ENCODE measurements at regions not wholly inside any gene's neighbourhood (a gene's known extent, or its start where the extent isn't known, plus 50 kb on each side); places are given as distances from the start of the nearest gene placed in this dataset.
"Not testable (repeated sequence)": the region's sequence is repeated elsewhere in the genome, so short reads cannot be mapped to it uniquely, and the experiment has no call there.

DNA sequence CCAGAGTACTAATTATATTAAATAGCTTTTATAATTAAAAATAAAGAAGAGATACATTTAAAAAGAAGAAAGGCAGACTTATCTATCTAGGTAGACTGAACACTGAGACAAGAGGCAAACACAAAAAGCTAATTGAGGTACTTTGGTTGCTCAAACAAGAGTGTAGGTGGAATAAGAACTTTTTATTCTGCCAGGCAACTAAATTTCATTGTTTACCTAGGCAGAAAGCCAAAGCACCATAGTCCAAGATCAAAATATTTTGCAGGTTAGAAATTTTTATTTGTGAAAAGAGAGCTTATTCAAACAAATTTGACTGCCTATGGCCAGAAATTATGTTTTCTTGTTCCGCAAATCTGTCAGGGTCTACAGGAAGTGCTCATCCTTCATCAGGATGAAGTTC is 499.6 kb upstream of the GBE1 start:
- peak in 1 of 2 experiments; percentile 58 for DNase-seq

DNA sequence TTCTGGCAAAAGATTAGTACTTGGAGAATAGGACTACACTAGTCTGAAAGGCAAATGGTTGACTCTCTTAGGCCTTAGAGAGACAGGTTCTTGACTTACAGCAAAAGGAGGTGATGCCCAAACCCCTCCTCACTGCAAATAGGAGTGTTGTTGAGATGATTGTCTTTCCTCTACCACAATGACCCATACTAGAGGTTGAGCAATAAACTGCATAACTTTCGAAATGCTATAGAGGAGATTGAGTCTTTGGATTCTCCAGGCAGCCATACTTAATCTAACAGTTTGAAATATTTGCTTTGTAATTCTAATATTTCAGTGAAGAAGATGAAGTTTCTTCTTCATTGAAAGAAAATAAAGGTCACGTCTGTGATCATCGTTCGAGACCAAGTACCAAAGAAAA is 498.5 kb upstream of the GBE1 start:
- DNase-seq = no peak

DNA sequence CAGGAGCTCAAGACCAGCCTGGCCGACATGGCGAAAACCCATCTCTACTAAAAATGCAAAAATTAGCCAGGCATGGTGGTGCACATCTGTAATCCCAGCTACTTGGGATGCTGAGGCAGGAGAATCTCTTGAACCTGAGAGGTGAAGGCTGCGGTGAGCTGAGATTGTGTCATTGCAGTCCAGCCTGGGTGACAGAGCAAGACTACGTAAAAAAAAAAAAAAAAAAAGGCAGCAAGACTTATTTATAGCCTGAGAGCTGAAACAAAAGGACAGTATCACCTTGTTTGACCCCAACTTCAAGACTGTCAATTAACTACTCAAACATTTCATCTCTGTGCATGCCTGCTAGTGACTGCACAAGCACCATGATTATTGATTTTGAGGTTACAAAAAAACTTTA is 478.9 kb upstream of the GBE1 start:
- DNase-seq = no peak

DNA sequence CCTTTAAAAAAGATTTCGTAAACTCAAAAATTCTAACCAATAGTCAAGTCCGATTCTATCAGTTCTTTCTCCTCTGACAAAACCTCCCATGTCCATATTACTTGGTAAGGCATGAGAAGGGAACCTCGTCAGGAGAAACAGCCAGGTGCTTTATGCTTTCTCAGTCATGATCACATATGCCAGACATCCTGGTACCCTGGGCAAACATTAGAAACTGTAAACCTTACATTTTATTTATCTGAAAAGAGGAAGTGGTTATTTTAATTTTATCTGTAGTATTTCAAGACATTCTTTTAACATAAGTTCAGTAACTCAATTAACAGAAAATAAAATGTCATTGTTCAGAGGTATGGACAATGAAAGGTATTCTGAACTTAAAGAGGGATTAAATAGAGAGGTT is 474.8 kb upstream of the GBE1 start:
- DNase-seq = peak in 1 of 2 experiments; percentile 10

DNA sequence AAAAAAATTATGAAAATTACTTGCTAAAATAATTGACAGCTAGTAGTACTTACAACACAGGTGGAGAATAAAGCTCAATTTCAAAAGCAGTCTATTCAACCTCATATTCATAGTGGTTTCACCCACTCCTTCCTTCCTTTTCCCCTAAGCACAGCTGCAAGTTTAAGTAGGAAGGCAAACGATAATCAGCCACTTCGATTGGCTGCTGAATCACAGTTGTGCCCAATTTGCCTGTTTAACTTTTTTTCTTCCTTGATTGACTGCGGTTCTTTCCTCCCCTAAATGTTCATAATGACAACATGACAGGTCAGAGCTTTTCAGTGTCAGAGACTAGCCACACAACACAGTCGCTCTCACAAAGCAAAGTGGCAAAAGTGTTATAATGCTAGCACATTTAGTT is 468.0 kb upstream of the GBE1 start:
- DNase-seq = no peak

DNA sequence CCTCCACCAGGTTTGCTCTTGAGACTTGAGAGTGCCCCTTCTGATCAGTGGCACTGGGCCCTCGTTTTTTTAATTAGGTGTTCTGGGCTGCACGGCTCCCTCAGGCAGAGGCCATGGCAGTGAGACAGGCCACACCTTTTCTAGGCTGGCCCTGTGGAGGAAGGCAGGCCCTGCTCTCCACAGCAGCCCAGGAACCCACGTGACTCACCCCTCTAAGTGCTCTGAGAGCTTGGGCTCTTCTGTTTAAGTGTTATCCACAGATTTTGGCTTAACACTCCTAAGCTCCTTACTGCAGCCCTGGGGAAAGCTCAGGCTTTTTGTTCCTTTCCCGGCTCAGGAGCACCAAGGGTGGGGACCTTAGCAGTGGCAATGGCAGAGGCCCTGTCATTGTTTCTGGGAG is 463.2 kb upstream of the GBE1 start:
- DNase-seq = no peak

DNA sequence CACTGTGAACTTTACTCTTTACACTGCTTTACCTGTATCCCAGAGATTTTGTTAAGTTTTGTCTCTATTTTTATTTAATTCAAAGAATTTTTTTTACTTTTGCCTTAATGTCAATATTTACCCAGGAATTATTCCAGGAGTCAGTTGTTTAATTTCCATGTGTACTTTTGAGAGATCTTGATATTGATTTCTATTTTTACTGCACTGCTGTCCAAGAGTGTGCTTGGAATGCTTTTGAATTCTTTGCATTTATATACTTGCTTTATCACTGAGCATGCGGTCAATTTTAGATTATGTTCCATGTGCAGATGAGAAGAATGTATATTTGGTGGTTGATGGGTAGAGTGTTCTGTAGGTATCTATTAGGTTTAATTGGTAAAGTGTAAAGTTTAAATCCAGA is 461.0 kb upstream of the GBE1 start:
- DNase-seq = no peak

DNA sequence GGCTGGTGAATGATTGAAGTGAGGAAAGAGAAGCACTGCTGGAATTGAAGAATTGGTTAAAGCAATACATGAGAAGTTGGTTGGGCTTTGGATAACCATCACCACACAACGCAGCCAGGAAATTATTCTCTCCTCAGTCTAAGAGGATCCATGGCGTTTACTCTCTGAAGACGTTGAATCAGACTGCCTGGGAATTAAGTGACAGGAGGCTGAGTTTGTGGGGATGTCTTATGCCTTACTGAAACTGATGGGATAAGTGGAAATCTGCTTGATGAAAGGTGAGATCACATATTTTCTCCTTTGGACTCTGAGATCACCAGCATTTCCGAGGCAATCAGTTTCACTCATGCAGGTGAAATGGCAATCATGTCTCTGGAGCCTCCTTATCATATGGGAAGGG is 456.1 kb upstream of the GBE1 start:
- DNase-seq = no peak

DNA sequence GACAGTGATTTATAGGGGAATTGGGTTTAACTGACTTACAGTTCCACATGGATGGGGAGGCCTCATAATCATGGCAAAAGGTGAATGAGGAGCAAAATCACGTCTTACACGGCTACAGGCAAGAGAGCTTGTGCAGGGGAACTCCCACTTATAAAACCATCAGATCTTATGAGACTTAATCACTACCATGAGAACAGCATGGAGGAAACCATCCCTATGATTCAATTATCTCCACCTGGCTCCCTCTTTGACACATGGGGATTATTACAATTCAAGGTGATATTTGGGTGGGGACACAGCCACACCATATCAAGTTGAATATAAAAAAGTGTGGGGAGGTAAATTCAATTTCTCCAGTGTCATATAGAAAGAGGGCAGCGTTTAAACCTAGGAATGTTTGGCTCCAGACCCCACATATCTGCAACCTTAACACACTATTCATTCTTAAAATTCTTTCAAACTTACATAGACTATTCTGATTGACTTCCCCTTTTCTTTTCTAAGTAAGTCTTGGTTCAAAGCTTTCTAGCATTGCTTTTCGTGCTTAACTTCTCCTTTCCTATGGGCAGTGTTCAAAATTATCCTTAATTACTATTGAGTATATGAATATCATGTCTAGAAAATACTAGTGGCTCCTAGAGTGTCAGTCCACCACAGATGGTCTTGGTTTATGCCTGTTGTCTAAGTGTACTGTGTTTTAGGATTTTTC is 446.7 kb upstream of the GBE1 start:
- DNase-seq = no peak

DNA sequence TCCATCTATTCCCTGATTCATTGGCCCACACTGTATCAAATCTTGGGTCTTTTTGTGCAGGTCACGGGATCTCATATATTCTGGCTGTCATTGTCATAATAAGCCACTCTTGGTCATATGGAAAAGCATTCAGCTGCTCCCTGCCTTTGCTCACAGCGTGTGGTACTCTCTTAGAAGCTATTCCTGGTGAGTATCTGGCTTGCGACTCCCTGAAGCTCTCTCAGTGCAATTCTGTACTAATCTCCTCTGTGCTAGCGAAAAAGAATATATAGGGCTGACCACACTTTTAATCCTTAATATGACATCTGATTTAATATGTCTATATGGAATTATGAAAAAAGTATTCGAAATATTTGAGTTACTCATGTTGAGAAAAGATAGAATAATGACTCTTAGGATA is 440.8 kb upstream of the GBE1 start:
- DNase-seq = peak in 1 of 2 experiments; percentile 16

DNA sequence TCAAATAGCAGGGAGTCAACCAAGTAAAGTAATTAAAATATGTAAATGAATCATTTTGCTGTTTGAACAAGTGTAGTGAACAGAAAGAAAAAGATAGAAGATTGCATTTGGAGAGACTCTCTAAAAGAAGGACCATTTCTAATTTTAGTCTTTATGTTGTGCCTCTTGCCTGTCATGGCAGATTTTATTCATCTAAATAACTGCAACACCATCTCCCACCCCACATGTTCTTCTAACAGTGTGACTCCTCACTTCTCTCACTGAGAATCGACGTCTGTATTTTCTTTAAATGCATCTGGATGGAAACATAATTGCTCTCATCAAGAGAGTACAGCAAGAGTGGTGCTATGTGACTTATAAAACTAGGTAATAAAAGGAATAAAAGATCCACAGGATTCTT is 439.9 kb upstream of the GBE1 start:
- no peak for DNase-seq

DNA sequence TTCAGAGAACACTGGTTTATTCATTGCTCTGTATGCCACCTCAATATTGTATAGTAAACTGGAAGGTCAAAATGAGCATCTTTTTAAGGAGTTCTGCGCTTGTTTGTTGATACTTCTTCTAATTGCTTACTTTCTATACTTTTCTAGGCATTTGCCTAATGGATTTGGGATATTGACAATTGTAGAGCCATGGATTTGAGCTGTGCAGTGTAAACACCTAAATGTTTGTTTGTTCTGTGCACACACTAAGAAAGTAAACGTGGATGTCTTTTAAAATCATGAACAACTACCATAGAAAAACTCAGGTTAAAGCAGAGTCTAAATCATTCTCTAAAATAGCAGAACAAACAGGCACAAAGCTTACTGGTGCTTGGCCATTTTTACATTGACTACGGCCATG is 436.6 kb upstream of the GBE1 start:
- DNase-seq = no peak

DNA sequence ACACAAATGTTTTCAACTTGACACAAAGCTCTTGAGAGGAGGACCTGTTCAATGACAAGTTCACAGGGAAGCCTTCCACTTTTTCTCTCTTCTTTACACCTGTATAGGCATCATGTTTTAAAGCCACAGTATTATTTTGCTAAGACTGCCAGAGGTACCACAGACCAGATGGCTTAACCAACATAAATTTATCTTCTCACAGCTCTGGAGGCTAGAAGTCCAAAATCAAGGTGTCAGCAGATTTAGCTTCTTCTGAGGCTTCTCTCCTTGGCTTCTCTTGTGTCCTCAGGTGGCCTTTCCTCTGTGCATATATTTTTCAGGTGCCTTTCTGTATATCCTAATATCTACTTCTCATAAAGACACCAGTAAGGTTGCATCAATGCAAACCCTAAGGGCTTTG is 435.2 kb upstream of the GBE1 start:
- no peak for DNase-seq

DNA sequence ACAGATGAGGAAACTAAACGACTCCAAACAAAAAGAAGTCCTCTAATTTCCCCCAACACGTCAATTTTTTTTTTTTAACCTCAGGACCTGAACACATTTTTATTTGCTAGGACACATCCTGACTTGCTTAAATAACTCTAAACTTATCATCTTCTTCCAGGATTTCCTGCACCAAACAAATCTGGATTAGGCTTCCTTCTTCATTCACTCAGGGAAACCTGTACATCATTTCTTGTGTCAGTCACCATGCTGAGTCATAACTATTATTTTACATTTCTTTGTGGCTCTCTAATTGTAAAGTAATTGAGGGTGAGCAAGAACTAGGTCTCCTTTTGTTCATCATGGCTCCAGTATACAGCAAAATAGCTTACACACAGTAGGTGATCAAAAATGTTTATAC is 433.4 kb upstream of the GBE1 start:
- DNase-seq = peak in 1 of 2 experiments; percentile 3

DNA sequence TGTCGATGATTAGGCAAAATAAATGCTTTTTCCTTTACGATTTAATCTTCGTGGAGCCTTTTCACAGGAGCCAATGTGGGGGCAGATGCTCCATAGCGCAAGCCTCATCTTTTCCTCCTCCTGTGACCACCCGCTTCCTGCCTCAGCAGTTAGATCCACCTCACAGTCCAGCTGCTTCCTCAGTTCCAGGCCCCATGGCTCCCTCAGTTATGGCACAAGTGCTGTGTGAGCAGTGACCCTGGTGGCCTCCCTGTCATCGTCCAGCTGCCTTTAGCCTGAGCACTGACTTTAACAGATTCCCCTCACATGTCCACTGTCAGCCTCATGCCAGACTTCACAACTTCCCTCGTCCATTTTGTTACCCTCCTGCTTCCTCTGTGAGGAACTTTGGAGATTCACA is 424.6 kb upstream of the GBE1 start:
- no peak for DNase-seq

DNA sequence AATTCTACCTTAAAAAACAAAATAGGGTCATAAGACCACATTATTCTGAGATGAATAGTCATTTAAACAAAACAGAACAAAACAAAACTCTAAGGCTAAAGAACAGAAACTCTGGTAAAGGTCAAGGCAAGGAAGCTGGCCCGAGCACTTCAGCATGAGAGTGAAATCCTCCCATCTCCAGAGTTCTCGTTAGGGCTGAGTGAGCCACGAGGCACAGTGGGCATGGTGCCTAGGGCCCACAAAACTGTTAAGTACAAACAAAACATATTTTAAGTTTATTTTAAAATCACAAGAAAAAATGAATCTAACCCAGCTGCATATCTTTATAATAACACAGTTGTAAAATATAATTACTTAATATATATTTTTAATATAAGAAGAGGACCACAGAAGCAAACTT is 417.8 kb upstream of the GBE1 start:
- no peak for DNase-seq

DNA sequence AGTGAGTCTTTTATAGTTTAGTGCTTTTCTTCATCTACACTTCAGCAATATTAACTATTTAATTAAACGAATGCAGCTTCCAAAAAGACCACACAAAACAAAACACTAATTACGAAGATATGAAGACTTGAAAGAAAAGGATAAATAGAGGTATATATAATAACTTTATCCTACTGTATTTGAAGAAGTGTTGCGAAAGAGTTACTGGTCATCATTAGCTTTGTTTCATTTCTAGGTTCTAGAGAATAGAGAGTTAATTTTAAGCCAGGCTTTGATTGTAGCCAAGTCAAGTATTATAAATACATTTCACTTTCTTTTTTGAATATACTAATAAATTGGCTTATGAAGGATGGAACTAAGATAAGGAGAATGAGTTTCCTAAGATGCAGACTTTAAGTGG is 416.8 kb upstream of the GBE1 start:
- DNase-seq = no peak

DNA sequence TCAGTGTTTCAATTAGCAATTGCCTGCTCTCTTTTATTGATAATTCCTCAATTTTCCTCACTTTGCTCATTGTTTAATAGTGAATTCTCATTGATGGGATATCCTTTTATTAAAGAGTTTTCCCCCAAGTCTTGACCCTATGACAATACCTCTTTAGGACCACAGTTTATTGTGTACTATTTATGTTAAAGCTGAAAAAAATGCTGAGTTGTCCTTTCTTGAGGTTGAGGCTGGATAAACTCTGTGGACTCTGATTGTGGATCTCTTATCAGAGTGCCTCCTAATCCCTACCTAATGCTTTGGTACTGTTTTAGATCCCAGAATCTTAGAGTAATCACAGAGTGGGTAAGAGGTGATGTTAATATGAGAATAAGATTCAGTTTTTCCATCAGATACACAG is 416.3 kb upstream of the GBE1 start:
- DNase-seq = no peak

DNA sequence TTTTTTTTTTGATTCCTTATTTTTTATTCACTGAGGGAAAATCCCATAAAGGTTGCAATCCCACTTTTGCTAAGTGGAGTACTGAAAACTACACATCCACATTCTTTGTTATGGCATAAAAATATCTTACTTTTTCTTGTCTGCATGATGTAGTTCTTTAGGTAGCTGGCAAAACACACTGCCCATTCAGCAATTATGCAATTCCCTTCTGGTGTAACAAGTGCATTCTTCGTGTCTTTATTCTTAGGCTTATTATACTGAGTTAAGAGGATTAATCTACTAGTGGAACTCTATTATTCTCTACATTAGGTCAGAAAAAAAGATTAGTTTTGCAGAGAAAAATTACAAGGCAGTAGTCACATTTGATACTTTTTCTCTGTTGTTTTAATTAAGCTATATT is 403.8 kb upstream of the GBE1 start:
- no peak for DNase-seq

DNA sequence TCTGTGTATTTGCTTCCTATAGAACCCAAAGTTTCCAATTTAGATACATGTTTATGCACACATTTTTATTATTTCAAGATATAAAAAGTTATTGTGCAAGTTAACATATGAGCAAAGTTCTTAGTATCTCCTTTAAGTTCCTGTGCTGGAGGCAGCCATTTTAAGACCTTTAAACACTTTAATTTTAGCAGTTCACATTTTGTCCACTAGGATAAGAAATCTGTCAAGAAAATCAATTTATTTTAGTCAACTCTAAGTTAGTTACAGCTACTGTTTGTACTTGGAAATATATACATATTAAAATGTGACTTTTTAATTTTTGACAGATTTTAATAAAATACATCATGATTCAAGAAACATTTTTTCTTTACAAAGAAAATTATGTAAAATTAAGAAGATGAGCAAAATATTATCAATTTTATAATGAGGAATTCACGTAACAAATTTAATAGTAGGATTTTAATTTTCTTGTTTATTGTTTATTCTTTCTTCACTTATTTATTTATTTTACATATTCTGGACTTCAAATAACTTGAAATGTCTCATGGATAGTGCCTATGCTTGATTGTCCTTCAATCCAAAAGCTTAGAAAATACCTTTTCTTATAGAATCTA is 402.6 kb upstream of the GBE1 start:
- peak in 1 of 2 experiments; percentile 1 for DNase-seq

DNA sequence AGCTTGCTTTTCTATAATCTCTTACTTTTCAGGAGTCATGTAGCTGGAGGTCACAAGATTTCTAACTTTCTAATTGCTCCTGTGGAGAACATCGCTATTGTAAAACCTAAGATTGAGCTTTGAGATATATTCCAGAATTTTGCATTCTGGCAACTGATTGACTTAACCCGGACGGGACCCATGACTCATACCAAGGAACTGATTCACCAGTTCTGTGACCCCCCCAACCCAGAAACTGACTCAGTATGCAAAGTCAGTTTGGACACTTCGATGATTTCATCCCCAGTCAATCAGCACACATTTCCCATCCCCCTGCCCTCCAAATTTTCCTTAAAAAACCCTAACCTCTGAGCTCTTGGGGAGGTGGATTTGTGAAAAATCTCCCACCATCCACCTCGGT is 396.5 kb upstream of the GBE1 start:
- no peak for DNase-seq

DNA sequence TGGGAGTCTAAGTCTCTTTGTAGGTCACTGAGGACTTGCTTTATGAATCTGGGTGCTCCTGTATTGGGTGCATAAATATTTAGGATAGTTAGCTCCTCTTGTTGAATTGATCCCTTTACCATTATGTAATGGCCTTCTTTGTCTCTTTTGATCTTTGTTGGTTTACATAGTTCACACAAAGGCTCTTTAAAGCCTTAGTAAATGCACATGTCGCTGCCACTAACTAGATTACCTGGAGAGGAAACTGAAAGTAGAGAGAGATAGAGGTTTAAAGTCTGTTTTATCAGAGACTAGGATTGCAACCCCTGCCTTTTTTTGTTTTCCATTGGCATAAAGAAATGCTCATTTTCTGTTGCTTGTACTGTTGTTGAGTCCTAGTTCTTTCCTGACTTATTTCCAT is 392.4 kb upstream of the GBE1 start:
- DNase-seq = not testable (repeated sequence)

DNA sequence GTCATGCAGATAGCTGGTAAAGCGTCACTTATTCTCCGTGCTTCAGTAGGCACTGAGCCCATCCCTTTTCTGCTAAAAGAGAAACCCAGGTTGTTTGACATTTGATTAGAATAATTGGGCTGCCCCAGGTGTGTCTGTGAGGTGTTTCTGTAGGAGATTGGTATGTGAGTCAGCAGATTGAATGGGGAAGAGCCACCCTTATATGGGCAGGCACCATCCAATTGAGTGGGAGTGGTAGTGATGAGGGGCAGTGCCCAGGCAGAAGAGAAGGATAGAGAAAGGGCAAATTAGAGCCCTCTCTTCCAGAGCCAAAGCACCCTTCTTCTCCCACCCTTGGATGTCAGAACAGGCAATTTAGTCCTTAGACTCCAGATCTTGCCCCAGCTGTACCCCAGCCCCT is 384.3 kb upstream of the GBE1 start:
- DNase-seq = peak in 1 of 2 experiments; percentile 55

DNA sequence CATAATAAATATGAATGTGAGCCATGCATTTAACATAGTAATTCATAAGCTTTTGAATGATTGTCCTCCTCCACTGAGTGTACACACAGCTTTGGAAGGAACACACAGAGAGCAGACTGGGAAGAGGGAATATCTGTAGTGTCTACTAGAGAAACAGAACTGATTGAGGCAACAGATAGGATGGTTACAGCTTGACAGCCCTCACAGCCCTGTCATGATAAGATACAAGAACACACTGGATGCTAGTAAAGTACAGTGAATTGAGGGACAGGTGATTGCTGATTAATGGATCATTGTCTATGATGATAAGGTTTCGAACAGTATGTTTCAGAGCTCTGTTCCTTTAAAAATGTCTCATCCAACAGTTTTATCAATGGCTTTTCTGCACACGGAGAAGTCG is 383.4 kb upstream of the GBE1 start:
- no peak for DNase-seq

Measured in NCI-H2081 (cell line).